Nephron progenitor cell (in vitro differentiated cells): ENCODE measurements at regions not wholly inside any gene's neighbourhood (a gene's known extent, or its start where the extent isn't known, plus 50 kb on each side); places are given as distances from the start of the nearest gene placed in this dataset.

Source experiments
- DNase-seq: peaks from one replicate; pipeline ENCODE4 v3.0.0; 2021
- H3K27ac Mint-ChIP-seq: 2 replicates; pipeline ENCODE4 v1.8.0; 2021; ENCODE audit warnings: mild to moderate bottlenecking, moderate library complexity, mixed read lengths
- H3K27me3 Mint-ChIP-seq: 2 replicates; pipeline ENCODE4 v1.8.0; 2021; ENCODE audit warnings: mild to moderate bottlenecking, low read depth, mixed read lengths; ENCODE audit not compliant: poor library complexity
- H3K36me3 Mint-ChIP-seq: 2 replicates; pipeline ENCODE4 v1.8.0; 2021; ENCODE audit warnings: low read depth, mixed read lengths
- H3K4me1 Mint-ChIP-seq: 2 replicates; pipeline ENCODE4 v1.8.0; 2021; ENCODE audit warnings: mixed read lengths
- H3K4me3 Mint-ChIP-seq: 2 replicates; pipeline ENCODE4 v1.8.0; 2021; ENCODE audit warnings: mild to moderate bottlenecking, moderate library complexity, mixed read lengths
- H3K9me3 Mint-ChIP-seq: 2 replicates; pipeline ENCODE4 v1.8.0; 2021; ENCODE audit warnings: mild to moderate bottlenecking, moderate library complexity, mixed read lengths
- TF ChIP-seq, protein P1 (sequence below): fragments of 200-600 bp; sonication (generic); IDR thresholded peaks from 2 replicates; pipeline ENCODE4 v1.5.0; 2021; ENCODE audit warnings: antibody characterized with exemption

DNA sequence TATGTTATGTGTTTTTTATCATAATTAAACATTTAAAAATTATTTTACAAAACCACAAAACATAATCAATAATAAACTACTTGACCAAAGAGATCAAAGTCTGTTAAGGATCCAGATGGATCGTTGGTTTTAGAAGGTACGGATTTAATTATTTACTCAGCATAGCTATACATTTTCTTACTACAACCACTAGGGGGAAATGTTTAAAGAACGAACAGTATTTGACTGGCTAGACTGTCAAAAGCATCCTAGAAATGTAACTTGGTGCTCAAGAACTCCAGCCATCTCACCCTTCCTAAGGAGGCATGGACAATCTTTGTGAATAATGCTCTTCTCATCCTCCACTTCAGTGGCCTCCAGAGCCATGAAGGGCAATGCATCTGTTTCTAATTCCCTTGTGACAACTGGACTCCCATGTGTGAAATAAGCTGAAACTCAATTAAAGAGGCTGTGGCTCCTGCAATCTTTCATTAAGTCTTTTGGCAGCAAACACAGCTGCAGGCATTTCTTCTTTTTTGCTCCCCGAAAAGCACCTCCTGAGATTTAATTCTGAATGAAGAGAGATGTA, 94.7 kb upstream of the TUSC7 start:
- H3K4me3 Mint-ChIP-seq = no peak overlapping the region
- no peak overlapping the region for H3K27ac Mint-ChIP-seq
- H3K36me3 Mint-ChIP-seq = no peaks in the 10 kb centered on the region
- H3K4me1 Mint-ChIP-seq = peaks cover 4% of the 10 kb centered on the region
- peaks cover 9% of the 10 kb centered on the region for H3K9me3 Mint-ChIP-seq
- no peaks in the 10 kb centered on the region for H3K27me3 Mint-ChIP-seq
- DNase-seq = no peak
- TF ChIP-seq, protein P1, sequence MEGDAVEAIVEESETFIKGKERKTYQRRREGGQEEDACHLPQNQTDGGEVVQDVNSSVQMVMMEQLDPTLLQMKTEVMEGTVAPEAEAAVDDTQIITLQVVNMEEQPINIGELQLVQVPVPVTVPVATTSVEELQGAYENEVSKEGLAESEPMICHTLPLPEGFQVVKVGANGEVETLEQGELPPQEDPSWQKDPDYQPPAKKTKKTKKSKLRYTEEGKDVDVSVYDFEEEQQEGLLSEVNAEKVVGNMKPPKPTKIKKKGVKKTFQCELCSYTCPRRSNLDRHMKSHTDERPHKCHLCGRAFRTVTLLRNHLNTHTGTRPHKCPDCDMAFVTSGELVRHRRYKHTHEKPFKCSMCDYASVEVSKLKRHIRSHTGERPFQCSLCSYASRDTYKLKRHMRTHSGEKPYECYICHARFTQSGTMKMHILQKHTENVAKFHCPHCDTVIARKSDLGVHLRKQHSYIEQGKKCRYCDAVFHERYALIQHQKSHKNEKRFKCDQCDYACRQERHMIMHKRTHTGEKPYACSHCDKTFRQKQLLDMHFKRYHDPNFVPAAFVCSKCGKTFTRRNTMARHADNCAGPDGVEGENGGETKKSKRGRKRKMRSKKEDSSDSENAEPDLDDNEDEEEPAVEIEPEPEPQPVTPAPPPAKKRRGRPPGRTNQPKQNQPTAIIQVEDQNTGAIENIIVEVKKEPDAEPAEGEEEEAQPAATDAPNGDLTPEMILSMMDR = peak; percentile 54

DNA sequence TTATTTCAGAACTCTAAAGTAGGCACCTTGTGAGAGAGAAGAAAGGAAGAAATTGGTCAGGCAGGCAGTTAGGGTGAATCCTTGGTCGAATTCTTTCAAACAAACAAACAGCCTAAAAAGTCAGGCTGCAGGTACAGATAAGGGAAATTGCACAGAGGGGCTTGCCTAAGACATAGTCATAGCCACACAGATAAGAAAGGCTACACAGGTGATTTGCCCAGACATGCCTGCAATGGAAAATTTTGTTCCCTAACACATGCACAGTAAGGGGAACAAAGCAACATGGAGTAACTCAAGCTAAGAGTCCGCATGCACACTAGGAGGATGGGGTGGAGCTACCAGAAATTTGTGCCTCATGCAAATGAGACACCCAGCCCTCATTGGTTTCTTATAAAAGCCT, 91.4 kb upstream of the TUSC7 start:
- H3K36me3 Mint-ChIP-seq = no peaks in the 10 kb centered on the region
- H3K4me1 Mint-ChIP-seq = peaks cover 4% of the 10 kb centered on the region
- TF ChIP-seq, protein P1 = no peak
- H3K9me3 Mint-ChIP-seq = peaks cover 10% of the 10 kb centered on the region
- H3K4me3 Mint-ChIP-seq = no peak overlapping the region
- no peak overlapping the region for H3K27ac Mint-ChIP-seq
- no peak for DNase-seq
- no peaks in the 10 kb centered on the region for H3K27me3 Mint-ChIP-seq

DNA sequence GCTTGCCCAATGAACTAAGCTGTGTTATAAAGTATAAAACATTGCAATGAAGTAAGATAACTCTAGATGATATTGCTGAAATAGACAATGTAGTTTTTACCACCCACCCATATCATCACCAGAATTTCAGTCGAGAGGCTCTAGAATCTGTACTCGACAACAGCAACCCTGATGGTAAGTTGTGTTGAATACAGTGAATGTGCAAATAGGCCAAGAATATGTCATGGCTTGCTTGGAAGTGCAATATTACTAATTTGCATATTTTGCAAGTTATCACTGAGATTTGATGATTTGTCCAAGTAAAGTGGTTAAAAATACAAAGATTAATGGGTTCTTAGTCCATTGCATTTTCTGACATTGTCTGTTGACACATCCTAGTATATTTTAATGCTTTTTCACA, 90.6 kb upstream of the TUSC7 start:
- no peak overlapping the region for H3K27ac Mint-ChIP-seq
- H3K4me3 Mint-ChIP-seq = no peak overlapping the region
- no peak for DNase-seq
- H3K27me3 Mint-ChIP-seq = no peaks in the 10 kb centered on the region
- H3K9me3 Mint-ChIP-seq = peaks cover 18% of the 10 kb centered on the region
- no peaks in the 10 kb centered on the region for H3K36me3 Mint-ChIP-seq
- TF ChIP-seq, protein P1 = no peak
- H3K4me1 Mint-ChIP-seq = peaks cover 4% of the 10 kb centered on the region

DNA sequence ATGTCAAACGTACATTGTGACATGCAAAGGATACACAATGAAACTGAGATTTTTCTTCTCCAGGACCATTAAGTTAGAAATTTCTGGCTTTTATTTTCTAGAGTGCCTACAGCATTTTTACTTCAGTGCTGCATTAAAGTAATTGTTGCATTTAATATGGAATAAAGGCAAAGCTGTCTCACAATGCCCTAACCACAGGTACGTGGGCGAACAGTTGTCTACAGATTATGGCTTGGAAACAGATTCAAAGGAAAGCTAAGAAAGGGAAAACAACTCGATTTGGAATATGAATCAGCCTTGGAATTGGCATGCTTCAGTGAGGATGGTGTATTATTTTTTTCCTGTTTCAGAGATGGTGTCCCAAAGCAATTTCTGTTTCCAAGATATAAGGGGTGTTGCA, 79.1 kb upstream of the TUSC7 start:
- DNase-seq = no peak
- Mint-ChIP-seq H3K4me1 (no peaks in the 10 kb centered on the region), H3K9me3 (peaks cover 30% of the 10 kb centered on the region), H3K27ac (no peak overlapping the region), H3K4me3 (no peak overlapping the region), H3K27me3 (no peaks in the 10 kb centered on the region), H3K36me3 (peaks cover 4% of the 10 kb centered on the region)
- TF ChIP-seq, protein P1 = no peak

DNA sequence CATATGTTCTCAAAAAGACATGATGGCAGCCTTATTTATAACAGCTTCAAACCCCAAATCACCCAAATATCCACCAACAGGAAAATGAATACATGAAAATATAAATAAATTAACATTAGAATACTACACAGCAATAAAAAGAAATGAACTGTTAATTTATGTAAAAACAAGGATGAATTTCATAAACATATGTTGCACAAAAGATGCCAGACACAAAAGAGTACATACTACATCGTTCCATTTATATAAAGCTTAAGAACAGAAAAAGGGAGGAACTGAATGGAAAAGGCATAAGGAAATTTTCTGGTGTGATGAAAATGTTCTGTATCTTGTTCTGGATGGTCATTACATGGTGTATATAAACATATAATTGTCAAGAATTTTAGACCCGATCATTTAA, 69.9 kb upstream of the TUSC7 start:
- Mint-ChIP-seq H3K36me3 (no peaks in the 10 kb centered on the region), H3K4me3 (no peak overlapping the region), H3K27ac (no peak overlapping the region), H3K9me3 (no peaks in the 10 kb centered on the region), H3K27me3 (no peaks in the 10 kb centered on the region), H3K4me1 (no peaks in the 10 kb centered on the region)
- no peak for DNase-seq
- TF ChIP-seq, protein P1 = no peak

DNA sequence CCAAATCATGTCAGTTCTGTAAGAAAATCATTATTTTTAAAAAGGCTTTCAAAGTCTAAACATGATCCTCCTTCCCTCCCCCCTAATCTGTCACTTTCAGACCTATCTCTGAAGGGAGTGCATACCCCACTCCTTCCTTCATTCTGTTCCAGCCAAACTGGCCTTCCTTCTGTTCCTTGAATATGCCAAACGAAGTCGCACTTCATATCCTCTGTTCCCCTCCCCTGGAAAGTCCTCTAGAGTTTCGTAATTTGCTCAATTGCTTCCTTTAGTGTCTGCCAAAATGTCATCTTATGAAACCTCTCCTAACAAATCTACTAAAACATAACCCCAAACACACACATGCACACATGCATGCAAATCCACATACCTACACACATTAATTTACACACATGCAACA, 69.5 kb upstream of the TUSC7 start:
- TF ChIP-seq, protein P1 = no peak
- no peaks in the 10 kb centered on the region for H3K36me3 Mint-ChIP-seq
- no peak overlapping the region for H3K4me3 Mint-ChIP-seq
- H3K27ac Mint-ChIP-seq = no peak overlapping the region
- no peaks in the 10 kb centered on the region for H3K9me3 Mint-ChIP-seq
- H3K4me1 Mint-ChIP-seq = no peaks in the 10 kb centered on the region
- DNase-seq = no peak
- H3K27me3 Mint-ChIP-seq = no peaks in the 10 kb centered on the region
